ENCODE measurements at regions not wholly inside any gene's neighbourhood (a gene's known extent, or its start where the extent isn't known, plus 50 kb on each side); places are given as distances from the start of the nearest gene placed in this dataset.

DNA sequence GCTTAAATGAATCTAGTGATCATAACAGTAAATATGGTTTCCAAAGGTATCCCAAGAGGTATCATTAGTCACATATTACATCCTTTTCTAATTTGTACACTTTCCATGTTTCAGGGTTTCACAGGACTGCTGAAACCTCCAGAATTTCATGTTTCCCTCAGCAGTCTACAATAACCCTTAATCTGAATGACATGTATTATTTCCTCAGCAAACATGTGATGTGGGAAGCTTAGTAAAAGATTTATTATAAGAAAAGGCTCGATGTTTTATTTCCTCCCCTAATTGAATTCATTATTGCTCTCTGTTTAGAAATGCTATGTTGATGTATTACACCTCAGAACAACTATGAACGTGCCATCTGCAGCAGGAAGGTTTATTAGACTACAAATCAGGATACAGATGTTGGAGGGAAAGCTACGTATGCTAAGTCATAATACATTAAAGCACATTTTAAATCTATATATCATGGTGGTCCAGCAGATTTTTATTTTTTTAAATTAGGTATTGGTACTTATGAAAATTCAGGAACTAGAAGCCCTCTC, 52.5 kb upstream of the SKAP2 start:
- Histone ChIP-seq H3K4me3 (ENCODE audit: low read depth, low read length) (no peak overlapping the region), H3K27ac (ENCODE audit: low read depth, low read length) (no peak overlapping the region), H3K27me3 (ENCODE audit: control insufficient read depth, insufficient read depth, low read length) (no peaks in the 10 kb centered on the region), H3K4me1 (ENCODE audit: control insufficient read depth, insufficient read depth, low read length) (no peaks in the 10 kb centered on the region), H3K36me3 (ENCODE audit: control insufficient read depth, insufficient read depth, low read length) (no peaks in the 10 kb centered on the region), H3K9me3 (ENCODE audit: control insufficient read depth, insufficient read depth, low read length) (no peaks in the 10 kb centered on the region)
- no CpG with 5 or more reads among the region's 3 CpGs for WGBS (ENCODE audit: insufficient coverage)
- DNase-seq (ENCODE audit: low read depth in 4 of 6, low spot score in 6 of 6), result peak in 1 of 6 donors; percentile 74

DNA sequence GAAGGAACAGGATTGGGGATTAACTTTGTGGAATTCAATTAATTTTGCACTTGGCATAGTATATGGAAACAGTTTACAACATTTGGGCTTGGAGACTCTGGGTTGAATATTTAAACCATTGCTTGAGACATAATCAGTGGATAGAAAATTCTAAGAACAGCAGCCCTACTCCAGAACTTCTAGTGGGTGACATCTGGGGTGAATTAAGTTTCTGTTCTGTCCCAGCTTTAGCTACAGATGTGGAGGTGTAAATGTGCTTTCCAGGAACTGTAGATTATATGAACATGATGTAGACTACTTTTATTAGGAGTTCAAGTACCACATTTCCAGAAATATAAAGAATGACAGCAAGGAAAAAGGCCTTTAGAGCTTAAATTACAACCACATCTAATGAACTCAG, 51.9 kb upstream of the SKAP2 start:
- H3K9me3 ChIP-seq (ENCODE audit: control insufficient read depth, insufficient read depth, low read length), result no peaks in the 10 kb centered on the region
- DNase-seq (ENCODE audit: low read depth in 4 of 6, low spot score in 6 of 6), result no peak
- H3K27ac ChIP-seq (ENCODE audit: low read depth, low read length), result no peak overlapping the region
- H3K36me3 ChIP-seq (ENCODE audit: control insufficient read depth, insufficient read depth, low read length), result no peaks in the 10 kb centered on the region
- no peaks in the 10 kb centered on the region for H3K4me1 ChIP-seq (ENCODE audit: control insufficient read depth, insufficient read depth, low read length)
- no peak overlapping the region for H3K4me3 ChIP-seq (ENCODE audit: low read depth, low read length)
- H3K27me3 ChIP-seq (ENCODE audit: control insufficient read depth, insufficient read depth, low read length), result no peaks in the 10 kb centered on the region
